GM20431 (cell line): ENCODE measurements at regions not wholly inside any gene's neighbourhood (a gene's known extent, or its start where the extent isn't known, plus 50 kb on each side); places are given as distances from the start of the nearest gene placed in this dataset.
"Not testable (repeated sequence)": the region's sequence is repeated elsewhere in the genome, so short reads cannot be mapped to it uniquely, and the experiment has no call there.

Experiments used
- in situ Hi-C: fragments of 300-500 bp; cut with MseI, MboI; formaldehyde crosslinking; loops from one replicate; pipeline ENCODE4 v1.15.0; 2020; ENCODE audit warnings: low sequenced_read_pairs; ENCODE audit not compliant: unreplicated experiment

- in situ Hi-C loops: no loop called here
These were observed 649.7 kb upstream of the KCNMB2 start for GRCh38 chr3:177886501-177886900.

DNA sequence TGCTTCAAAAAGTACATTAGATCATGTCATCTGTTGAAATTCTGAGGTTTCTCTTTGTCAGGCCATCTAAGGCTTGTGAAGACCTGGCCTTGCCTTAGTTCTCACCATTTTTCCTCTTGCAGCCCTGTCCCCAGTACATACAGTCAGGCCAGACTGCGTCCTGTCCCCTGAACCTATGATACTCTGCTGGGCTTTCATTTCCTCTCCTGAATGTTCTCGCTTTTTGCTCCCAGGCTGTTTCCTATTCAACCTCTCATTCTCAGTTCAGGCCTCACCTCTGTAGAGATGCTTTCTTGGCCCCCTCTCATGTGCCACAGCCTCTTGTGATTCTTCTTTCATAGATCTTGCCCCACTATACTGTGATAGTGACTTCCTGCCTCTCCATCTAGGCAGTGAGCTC lies 648.8 kb upstream of the KCNMB2 start:
- in situ Hi-C loops: no loop called here

- in situ Hi-C loops: no loop called here
These were observed 647.1 kb upstream of the KCNMB2 start for GRCh38 chr3:177889161-177889560.

- in situ Hi-C loops: no loop called here
These were observed 646.4 kb upstream of the KCNMB2 start for GRCh38 chr3:177889652-177890358.

- in situ Hi-C loops: no loop called here
These were observed 645.9 kb upstream of the KCNMB2 start for GRCh38 chr3:177890359-177890683.

DNA sequence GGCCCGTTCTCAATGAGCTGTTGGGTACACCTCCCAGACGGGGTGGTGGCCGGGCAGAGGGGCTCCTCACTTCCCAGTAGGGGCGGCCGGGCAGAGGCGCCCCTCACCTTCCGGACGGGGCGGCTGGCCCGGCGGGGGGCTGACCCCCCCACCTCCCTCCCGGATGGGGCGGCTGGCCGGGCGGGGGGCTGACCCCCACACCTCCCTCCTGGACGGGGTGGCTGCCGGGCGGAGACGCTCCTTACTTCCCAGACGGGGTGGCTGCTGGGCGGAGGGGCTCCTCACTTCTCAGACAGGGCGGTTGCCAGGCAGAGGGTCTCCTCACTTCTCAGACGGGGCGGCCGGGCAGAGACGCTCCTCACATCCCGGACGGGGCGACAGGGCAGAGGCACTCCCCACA lies 644.7 kb upstream of the KCNMB2 start:
- in situ Hi-C loops: not testable (repeated sequence)

DNA sequence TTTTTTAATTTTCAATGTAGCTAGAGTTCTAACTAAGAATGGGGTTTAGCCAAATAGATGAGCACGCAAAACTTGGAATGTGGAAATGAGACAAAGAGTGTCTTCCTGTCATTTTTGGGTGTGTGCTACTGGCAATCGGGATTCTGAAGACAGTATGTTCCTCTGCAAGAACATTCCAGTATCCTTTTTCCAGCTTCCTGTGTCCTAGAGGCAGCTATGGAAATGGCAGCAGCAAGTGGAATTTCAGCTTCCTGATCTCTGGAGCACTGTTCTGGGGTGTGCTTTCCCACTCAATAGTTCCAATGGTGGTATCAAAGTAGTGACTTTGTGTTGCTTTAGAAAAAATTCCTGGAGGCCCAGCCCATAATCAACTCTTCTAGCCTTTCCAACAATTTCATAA lies 642.9 kb upstream of the KCNMB2 start:
- in situ Hi-C loops: no loop called here

DNA sequence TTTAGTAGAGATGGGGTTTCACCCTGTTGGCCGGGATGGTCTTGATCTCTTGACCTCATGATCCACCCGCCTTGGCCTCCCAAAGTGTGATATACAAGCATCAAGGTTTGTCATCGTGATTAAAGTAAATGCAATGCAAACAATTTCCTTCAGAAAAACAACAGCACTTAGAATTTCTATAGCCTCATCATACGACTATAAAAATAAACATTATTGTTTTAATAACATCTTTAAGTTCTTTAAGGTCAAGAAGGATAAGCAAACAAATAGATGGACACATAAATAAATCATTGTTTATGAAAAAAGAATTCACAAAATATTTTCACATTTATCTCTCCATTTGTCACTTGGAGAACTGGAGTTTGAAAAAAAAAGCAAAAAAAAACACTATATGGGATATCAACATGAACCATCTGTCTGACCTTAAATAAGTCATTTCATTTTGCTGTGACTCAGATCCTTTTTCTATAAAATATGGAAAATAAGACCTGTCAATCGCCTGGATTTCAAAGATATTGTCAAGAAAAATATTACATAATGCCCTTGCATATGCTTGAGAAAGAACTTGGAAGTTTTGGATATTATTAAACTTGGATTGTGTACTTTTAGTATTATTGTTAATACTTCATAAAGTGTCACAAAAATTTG lies 642.0 kb upstream of the KCNMB2 start:
- in situ Hi-C loops: no loop called here

- in situ Hi-C loops: no loop called here
These were observed 638.1 kb upstream of the KCNMB2 start for GRCh38 chr3:177898185-177898584.

DNA sequence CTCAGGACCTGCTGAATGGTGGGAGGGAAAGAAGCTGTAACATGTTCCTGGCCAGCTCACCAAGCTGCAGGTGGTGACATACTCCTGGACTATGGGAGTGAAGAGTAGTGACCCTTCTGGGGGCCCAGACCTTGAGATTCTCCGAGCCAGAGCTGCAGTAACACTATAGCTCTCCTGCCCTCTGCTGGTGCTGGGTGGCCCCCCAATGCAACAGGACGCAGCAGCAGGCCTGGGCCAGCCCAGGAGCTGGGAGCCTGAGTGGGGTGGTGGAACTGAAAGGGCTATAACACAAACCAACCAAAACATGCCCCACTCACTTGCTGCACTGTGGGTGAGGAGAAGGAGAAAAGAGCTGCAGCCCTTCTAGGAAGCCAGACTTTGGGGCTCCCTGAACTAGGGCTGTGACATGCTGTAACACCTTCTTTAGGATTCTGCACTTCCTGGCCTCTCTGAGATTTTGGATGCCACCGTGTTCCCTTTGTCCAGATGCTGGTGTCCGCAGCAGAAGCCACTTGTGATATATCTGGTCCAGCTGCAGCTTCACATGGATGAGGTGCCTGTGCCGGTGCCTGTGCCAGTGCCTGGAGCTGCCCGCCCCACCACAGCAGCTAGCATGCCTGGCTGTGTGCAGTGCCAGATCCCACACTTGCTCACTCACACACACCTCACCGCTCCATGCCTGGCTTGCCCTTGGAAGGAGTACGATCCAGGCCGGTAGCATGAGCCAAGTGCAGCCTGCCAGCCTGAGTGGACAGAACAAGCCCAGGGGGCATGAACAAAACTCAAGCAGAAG lies 636.8 kb upstream of the KCNMB2 start:
- in situ Hi-C loops: no loop called here

DNA sequence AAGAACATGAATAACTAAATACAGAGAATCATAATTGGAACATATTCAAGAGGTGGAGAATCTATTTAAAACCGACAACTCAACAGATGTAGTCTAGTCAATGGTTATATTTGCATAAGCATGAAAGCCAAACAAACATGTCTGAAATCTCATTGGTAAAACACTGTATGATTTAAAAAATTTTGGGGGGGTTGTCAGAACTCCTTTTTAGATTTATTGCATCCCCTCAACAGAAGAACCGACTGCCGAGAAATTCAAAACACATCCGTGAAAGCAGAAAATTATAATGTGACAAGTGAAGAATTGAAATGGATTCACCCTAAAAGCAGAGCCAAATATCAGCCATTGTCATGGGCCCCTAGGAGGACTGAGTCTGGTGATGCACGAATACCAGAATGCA lies 633.4 kb upstream of the KCNMB2 start:
- in situ Hi-C loops: no loop called here

DNA sequence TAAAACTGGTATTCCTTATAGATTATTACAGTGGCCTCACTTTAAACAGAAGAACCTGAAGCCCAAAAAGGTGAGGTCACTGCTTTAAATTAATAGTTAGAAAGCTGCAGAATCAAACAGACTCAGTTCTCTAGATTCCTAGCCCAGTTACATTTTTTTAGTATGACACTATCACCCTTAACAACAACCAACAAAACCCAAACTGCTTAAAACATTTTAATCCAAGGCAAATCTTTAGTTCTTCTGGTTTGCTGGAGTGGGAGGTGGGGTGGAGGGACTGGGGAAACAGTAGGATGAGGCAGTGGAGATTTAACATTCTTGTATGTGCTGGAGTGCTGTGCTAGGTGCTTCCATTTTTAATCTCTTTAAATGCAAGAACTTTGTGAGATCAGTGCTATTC lies 631.6 kb upstream of the KCNMB2 start:
- in situ Hi-C loops: no loop called here

DNA sequence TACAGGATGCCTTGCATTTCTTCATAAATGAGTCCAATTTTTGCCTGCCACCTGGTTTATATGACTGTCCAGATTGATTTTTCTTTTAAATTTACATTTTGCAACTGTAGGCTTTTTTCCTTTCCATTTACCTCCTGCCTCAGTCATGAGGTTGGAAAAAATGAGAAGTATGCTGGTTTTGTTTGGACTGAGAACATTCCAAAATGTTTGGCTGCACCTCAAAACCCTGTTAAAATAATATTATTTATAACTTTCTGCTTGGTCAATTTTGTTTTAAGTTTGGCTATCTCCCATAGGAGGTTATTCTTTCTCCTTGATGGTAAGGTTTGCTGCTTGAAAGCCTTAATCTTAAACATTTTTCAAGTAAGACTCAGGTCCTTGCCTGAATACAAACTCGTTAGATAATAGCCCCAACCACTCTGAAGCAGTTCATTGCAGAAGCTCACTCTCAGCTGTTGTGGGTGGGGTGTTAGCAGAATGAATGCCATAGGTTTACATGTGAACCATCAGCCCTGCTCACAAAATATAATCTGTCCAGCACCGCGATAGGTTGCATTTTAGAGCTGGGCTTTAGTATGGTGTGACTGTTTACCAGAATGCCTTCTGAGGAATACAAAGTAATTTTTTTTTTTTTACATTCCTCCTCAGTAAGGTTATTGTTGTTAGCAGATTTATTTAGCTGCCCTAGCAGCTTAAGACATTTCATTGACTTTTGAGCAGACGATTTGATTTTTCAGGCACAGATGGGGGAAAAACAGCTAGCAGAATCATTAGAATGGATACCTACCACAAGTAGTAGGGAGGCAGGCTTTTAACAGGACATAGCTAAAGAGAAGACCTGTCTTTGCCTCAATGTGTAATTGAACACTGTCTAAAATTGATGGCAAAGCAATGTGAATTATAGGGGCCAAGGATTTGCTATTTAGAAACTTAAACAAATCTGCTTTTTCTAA lies 630.8 kb upstream of the KCNMB2 start:
- in situ Hi-C loops: no loop called here

DNA sequence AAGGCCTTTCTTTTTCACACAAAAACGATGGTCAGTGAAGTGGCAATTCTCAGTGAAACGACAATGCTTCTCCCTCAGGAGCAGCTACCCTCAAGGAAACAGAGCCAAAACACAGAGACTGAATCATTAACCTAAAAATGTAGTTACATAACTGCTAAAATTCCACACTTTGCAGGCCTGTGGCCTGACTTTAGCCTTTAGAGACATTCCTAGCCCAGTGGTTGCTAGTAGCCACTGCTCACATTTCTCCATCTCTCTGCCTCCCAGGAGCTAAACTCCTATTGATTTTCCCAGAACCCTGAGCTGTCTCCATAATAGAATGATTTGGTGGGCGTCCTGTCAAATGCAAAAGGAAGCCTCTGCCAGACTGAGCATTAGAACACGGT lies 630.1 kb upstream of the KCNMB2 start:
- in situ Hi-C loops: no loop called here

GRCh38 chr3:177906578-177907229 lies 629.5 kb upstream of the KCNMB2 start:
- in situ Hi-C loops: no loop called here

- in situ Hi-C loops: not testable (repeated sequence)
These were observed 626.7 kb upstream of the KCNMB2 start for GRCh38 chr3:177909530-177909929.

GRCh38 chr3:177914224-177914623 lies 622.0 kb upstream of the KCNMB2 start:
- in situ Hi-C loops: no loop called here

- in situ Hi-C loops: no loop called here
These were observed 619.8 kb upstream of the KCNMB2 start for GRCh38 chr3:177916461-177916860.

GRCh38 chr3:177917234-177917861 lies 618.9 kb upstream of the KCNMB2 start:
- in situ Hi-C loops: no loop called here
